CD4-positive, alpha-beta T cell (primary cell): ENCODE measurements at regions not wholly inside any gene's neighbourhood (a gene's known extent, or its start where the extent isn't known, plus 50 kb on each side); places are given as distances from the start of the nearest gene placed in this dataset.
"Not testable (repeated sequence)": the region's sequence is repeated elsewhere in the genome, so short reads cannot be mapped to it uniquely, and the experiment has no call there.

Source experiments
- ATAC-seq: fragments of 200-7000 bp; cut with Tn5 transposase; one replicate; pipeline ENCODE4 v1.10.0; 2022; ENCODE audit warnings: mild to moderate bottlenecking; ENCODE audit not compliant: poor library complexity
- CTCF ChIA-PET: fragments of 350-600 bp; sonication (Branson Sonifier 250); formaldehyde crosslinking; loops from one replicate; lab custom pipeline; 2021; ENCODE audit warnings: antibody characterized with exemption, inconsistent platforms; lab: Charles Lee
- POLR2A ChIA-PET: fragments of 350-600 bp; sonication (Branson Sonifier 250); formaldehyde crosslinking; loops from one replicate; lab custom pipeline; 2021; ENCODE audit warnings: antibody characterized with exemption, inconsistent platforms; lab: Charles Lee
- DNase-seq, 14 experiments: peaks; one replicate each; pipeline ENCODE4 v3.0.0-alpha.2; 2013 to 2020; ENCODE audit warnings: mixed read lengths in 2 of 14
- H3K27ac ChIP-seq, 2 donors: one replicate each; pipeline versions ENCODE4 v1.5.1 to v1.7.0; 2013; ENCODE audit warnings: low read length in 2 of 2, low read depth in 1 of 2, mild to moderate bottlenecking in 1 of 2
- H3K27me3 ChIP-seq, 2 experiments: 1 replicate in 1 of 2; 2 replicates in 1 of 2; pipeline versions ENCODE4 v1.6.1 to v1.7.0; 2013; ENCODE audit warnings: low read length in 2 of 2, control low read depth in 1 of 2, mild to moderate bottlenecking in 1 of 2, moderate library complexity in 1 of 2; ENCODE audit not compliant: insufficient read depth in 2 of 2, control insufficient read depth in 1 of 2
- H3K36me3 ChIP-seq: one replicate; pipeline ENCODE4 v1.6.1; 2013; ENCODE audit warnings: low read length, control low read depth; ENCODE audit not compliant: insufficient read depth
- H3K4me1 ChIP-seq: one replicate; pipeline ENCODE4 v1.6.1; 2013; ENCODE audit warnings: low read length, control low read depth; ENCODE audit not compliant: insufficient read depth
- H3K4me3 ChIP-seq: one replicate; pipeline ENCODE4 v1.5.1; 2013; ENCODE audit warnings: mild to moderate bottlenecking, low read length, moderate library complexity
- H3K9me3 ChIP-seq, 2 experiments: 1 replicate in 1 of 2; 2 replicates in 1 of 2; pipeline versions ENCODE4 v1.6.1 to v1.7.0; 2013; ENCODE audit warnings: low read length in 2 of 2, mild to moderate bottlenecking in 2 of 2, control low read depth in 1 of 2, moderate library complexity in 1 of 2; ENCODE audit not compliant: control insufficient read depth in 1 of 2, insufficient read depth in 1 of 2
- H3K27ac Mint-ChIP-seq: one replicate; pipeline ENCODE4 v1.8.0; 2020; ENCODE audit warnings: mixed read lengths
- H3K27me3 Mint-ChIP-seq: one replicate; pipeline ENCODE4 v1.8.0; 2021; ENCODE audit warnings: mixed read lengths
- H3K36me3 Mint-ChIP-seq: one replicate; pipeline ENCODE4 v1.8.0; 2021; ENCODE audit warnings: low read depth, mixed read lengths
- H3K4me1 Mint-ChIP-seq: one replicate; pipeline ENCODE4 v1.8.0; 2021; ENCODE audit warnings: low read depth, mixed read lengths
- H3K4me3 Mint-ChIP-seq: one replicate; pipeline ENCODE4 v1.8.0; 2020; ENCODE audit warnings: mild to moderate bottlenecking, mixed read lengths
- H3K9me3 Mint-ChIP-seq: one replicate; pipeline ENCODE4 v1.8.0; 2020; ENCODE audit warnings: mixed read lengths
- intact Hi-C, 2 experiments: fragments of 100-400 bp; cut with DNase I in 1 of 2; cut with micrococcal nuclease in 1 of 2; formaldehyde crosslinking; loops; one replicate each; pipeline versions ENCODE4 v1.15.1 to v1.9.0; 2023 to 2025; cut with DNase I, micrococcal nuclease
- TF ChIP-seq, protein P1 (sequence below): fragments of 200-600 bp; IDR thresholded peaks from one replicate; pipeline ENCODE4 v1.8.0; 2022; ENCODE audit warnings: antibody characterized with exemption, mild to moderate bottlenecking

GRCh38 chr13:24599019-24599791 lies 81.0 kb upstream of the ATP12A start:
- H3K27ac Mint-ChIP-seq, ATAC-seq: not testable (repeated sequence)

GRCh38 chr13:24605923-24606372 lies 74.3 kb upstream of the ATP12A start:
- no peaks in the 10 kb centered on the region for H3K27me3 ChIP-seq
- ATAC-seq, result peak; percentile 91
- Mint-ChIP-seq H3K4me3 (no peak overlapping the region), H3K27me3 (no peaks in the 10 kb centered on the region), H3K27ac (no peak overlapping the region), H3K36me3 (no peaks in the 10 kb centered on the region), H3K9me3 (no peaks in the 10 kb centered on the region), H3K4me1 (peaks cover 7% of the 10 kb centered on the region)
- H3K36me3 ChIP-seq, result no peaks in the 10 kb centered on the region
- H3K27ac ChIP-seq, result no peak overlapping the region
- peak in 1 of 14 experiments; percentile 53 for DNase-seq
- no peak overlapping the region for H3K4me3 ChIP-seq
- intact Hi-C loops, result loop anchor here (1.0 kb wide), 4 partner anchors 64 to 122 kb away; no protein-coding TSS in a partner anchor
- ChIA-PET CTCF (interaction anchor here (0.6 to 1.4 kb wide), 3 partner anchors 97 to 122 kb away, joined by 3 to 6 read pairs (median 3); no protein-coding TSS in a partner anchor), POLR2A (interaction anchor here (0.9 to 1.4 kb wide), 7 partner anchors 13 to 104 kb away, joined by 3 to 5 read pairs (median 4); partner anchors contain the start of gene PARP4)
- TF ChIP-seq, protein P1, sequence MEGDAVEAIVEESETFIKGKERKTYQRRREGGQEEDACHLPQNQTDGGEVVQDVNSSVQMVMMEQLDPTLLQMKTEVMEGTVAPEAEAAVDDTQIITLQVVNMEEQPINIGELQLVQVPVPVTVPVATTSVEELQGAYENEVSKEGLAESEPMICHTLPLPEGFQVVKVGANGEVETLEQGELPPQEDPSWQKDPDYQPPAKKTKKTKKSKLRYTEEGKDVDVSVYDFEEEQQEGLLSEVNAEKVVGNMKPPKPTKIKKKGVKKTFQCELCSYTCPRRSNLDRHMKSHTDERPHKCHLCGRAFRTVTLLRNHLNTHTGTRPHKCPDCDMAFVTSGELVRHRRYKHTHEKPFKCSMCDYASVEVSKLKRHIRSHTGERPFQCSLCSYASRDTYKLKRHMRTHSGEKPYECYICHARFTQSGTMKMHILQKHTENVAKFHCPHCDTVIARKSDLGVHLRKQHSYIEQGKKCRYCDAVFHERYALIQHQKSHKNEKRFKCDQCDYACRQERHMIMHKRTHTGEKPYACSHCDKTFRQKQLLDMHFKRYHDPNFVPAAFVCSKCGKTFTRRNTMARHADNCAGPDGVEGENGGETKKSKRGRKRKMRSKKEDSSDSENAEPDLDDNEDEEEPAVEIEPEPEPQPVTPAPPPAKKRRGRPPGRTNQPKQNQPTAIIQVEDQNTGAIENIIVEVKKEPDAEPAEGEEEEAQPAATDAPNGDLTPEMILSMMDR, result peak; percentile 49
- peaks cover 0 to 7% of the 10 kb centered on the region in 2 experiments for H3K9me3 ChIP-seq
- peaks cover 5% of the 10 kb centered on the region for H3K4me1 ChIP-seq

More at GRCh38 chr13:24599019-24599791, 81.0 kb upstream of the ATP12A start:
- H3K36me3 Mint-ChIP-seq, H3K9me3 Mint-ChIP-seq, H3K36me3 ChIP-seq, H3K9me3 ChIP-seq, H3K27ac ChIP-seq, H3K4me3 Mint-ChIP-seq, H3K4me3 ChIP-seq, DNase-seq, CTCF ChIA-PET, H3K4me1 ChIP-seq, POLR2A ChIA-PET, H3K27me3 Mint-ChIP-seq, H3K27me3 ChIP-seq: not testable (repeated sequence)
- intact Hi-C loops, result loop anchor here in 1 of 2 experiments (10.0 kb wide), 1 partner anchor 356 kb away; no protein-coding TSS in a partner anchor
- peaks cover 31% of the 10 kb centered on the region for H3K4me1 Mint-ChIP-seq

DNA sequence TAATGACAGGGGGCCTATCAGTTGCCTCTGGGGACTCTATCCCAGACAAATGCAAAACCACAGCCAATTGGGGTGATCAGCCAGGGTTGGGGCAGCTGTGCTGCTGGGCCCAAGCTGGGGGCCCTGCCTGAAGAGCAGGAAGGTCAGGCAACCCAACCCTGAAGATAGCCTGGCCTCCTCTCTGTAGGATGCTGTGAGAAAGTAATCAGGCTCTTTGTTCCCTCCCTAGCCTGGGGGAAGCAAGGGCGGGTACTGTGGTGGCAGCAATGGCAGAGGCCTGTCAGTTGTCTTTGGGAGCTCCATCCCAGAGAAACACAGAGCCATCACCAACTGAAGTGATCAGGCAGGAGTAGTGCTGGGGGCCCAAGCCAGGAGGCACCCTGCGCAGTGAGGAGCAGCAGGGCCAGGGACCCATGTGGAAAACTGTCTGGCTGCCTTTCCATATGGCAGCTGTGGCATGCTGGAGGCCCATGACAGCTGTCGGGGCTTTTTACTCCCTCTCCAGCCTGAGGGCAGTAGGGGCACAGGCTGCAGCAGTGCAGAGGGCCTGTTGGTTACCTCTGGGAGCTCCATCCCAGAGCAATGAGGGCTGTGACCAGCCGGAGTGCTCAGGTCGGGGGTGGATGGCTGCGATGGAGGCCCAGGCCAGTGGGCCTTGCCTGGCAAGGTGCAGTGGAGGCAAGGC lies 73.6 kb upstream of the ATP12A start:
- no peaks in the 10 kb centered on the region for H3K36me3 ChIP-seq
- H3K4me1 ChIP-seq, result peaks cover 5% of the 10 kb centered on the region
- Mint-ChIP-seq H3K9me3 (no peaks in the 10 kb centered on the region), H3K36me3 (no peaks in the 10 kb centered on the region), H3K4me1 (peaks cover 7% of the 10 kb centered on the region), H3K27ac (no peak overlapping the region), H3K4me3 (no peak overlapping the region), H3K27me3 (no peaks in the 10 kb centered on the region)
- DNase-seq (no peak), ATAC-seq (no peak)
- intact Hi-C loops, result loop anchor here (1.0 kb wide), 3 partner anchors 64 to 122 kb away; no protein-coding TSS in a partner anchor
- TF ChIP-seq, protein P1, result no peak
- H3K27ac ChIP-seq, result no peak overlapping the region
- ChIA-PET CTCF (interaction anchor here (0.6 to 1.4 kb wide), 3 partner anchors 96 to 121 kb away, joined by 3 to 6 read pairs (median 3); no protein-coding TSS in a partner anchor), POLR2A (interaction anchor here (0.9 to 1.4 kb wide), 8 partner anchors 12 to 103 kb away, joined by 3 to 5 read pairs (median 4); partner anchors contain the start of gene PARP4)
- no peak overlapping the region for H3K4me3 ChIP-seq
- peaks cover 0 to 7% of the 10 kb centered on the region in 2 experiments for H3K9me3 ChIP-seq
- H3K27me3 ChIP-seq, result no peaks in the 10 kb centered on the region
